ENCODE measurements at regions not wholly inside any gene's neighbourhood (a gene's known extent, or its start where the extent isn't known, plus 50 kb on each side); places are given as distances from the start of the nearest gene placed in this dataset.

- H2BK5ac ChIP-seq (ENCODE audit: insufficient read length, low read length), result no peak overlapping the region
- no peak overlapping the region for H4K8ac ChIP-seq (replicated peaks; ENCODE audit: insufficient read length, low read depth, low read length)
- no peak overlapping the region for H3T11ph ChIP-seq (ENCODE audit: low read length)
- H2BK12ac ChIP-seq (ENCODE audit: insufficient read length, low read depth, low read length), result no peak overlapping the region
- no peaks in the 10 kb centered on the region for H3K9me3 ChIP-seq (ENCODE audit: control insufficient read depth, low read depth, low read length)
- Mint-ChIP-seq H3K27me3 (ENCODE audit: low read depth) (no peaks in the 10 kb centered on the region), H3K4me1 (peaks cover 3% of the 10 kb centered on the region in 2 experiments; a peak in 2 of 4 replicates), H3K9me3 (no peaks in the 10 kb centered on the region), H3K27ac (no peak overlapping the region), H3K36me3 (ENCODE audit: insufficient read depth in 1 of 3, low read depth in 3 of 3) (no peaks in the 10 kb centered on the region; a peak in 1 of 7 replicates), H3K4me3 (no peak overlapping the region)
- no peak overlapping the region for H3K56ac ChIP-seq (ENCODE audit: insufficient read length, low read depth, low read length)
- H4K91ac ChIP-seq (ENCODE audit: insufficient read length, low read depth, low read length), result no peak overlapping the region
- no peak overlapping the region for H3K4me2 ChIP-seq (ENCODE audit: insufficient read depth, insufficient read length, low read length)
- H2BK15ac ChIP-seq (ENCODE audit: low read depth, low read length), result no peak overlapping the region
- no peaks in the 10 kb centered on the region for H4K20me1 ChIP-seq (ENCODE audit: control insufficient read depth, insufficient read depth, insufficient read length)
- H3K4me1 ChIP-seq (ENCODE audit: insufficient read depth, low read length), result no peaks in the 10 kb centered on the region
- H3K79me1 ChIP-seq (ENCODE audit: insufficient read depth, low read depth, low read length, poor library complexity, severe bottlenecking), result no peaks in the 10 kb centered on the region
- H3K4ac ChIP-seq (ENCODE audit: low read depth, low read length), result no peak overlapping the region
- WGBS (ENCODE audit: extremely low coverage, insufficient read length, low lambda C conversion rate), result no CpG with 5 or more reads among the region's 3 CpGs
- no peak for TF ChIP-seq CTCF (conservative IDR thresholded peaks at IDR 0.05)
- H3K9ac ChIP-seq (ENCODE audit: extremely low read depth, insufficient read length, low read length), result no peak overlapping the region
- no peaks in the 10 kb centered on the region for H3K27me3 ChIP-seq (ENCODE audit: insufficient read depth, low read length)
- H3K18ac ChIP-seq (ENCODE audit: insufficient read length, low read depth, low read length), result no peak overlapping the region
- H3K23ac ChIP-seq (ENCODE audit: insufficient read length, low read depth, low read length), result no peak overlapping the region
- H2BK120ac ChIP-seq (ENCODE audit: low read depth, low read length, poor library complexity, severe bottlenecking), result no peak overlapping the region
- H2BK20ac ChIP-seq (ENCODE audit: low read depth, low read length, poor library complexity, severe bottlenecking), result no peak overlapping the region
- H2AK5ac ChIP-seq (ENCODE audit: insufficient read length, low read length), result no peak overlapping the region
- no peak overlapping the region for H4K5ac ChIP-seq (ENCODE audit: insufficient read length, low read depth, low read length)
- no peak overlapping the region for H3K27ac ChIP-seq (ENCODE audit: insufficient read length, low read depth, low read length)
- DNase-seq, result no peak
- no peaks in the 10 kb centered on the region for H3K23me2 ChIP-seq (ENCODE audit: insufficient read length, low read depth, low read length, poor library complexity, severe bottlenecking)
- H2AFZ ChIP-seq (ENCODE audit: low read length), result no peak overlapping the region
- H3K14ac ChIP-seq (ENCODE audit: insufficient read depth, low read length), result no peak overlapping the region
- no peaks in the 10 kb centered on the region for H3K79me2 ChIP-seq (ENCODE audit: insufficient read depth, low read length)
These were observed 374.2 kb downstream of the SETD4 start for GRCh38 chr21:35686156-35686555.

All from H9 (cell line).